Gastrocnemius medialis (tissue), 4 donors: ENCODE measurements at regions not wholly inside any gene's neighbourhood (a gene's known extent, or its start where the extent isn't known, plus 50 kb on each side); places are given as distances from the start of the nearest gene placed in this dataset.
"Not testable (repeated sequence)": the region's sequence is repeated elsewhere in the genome, so short reads cannot be mapped to it uniquely, and the experiment has no call there.

Experiments used
- ATAC-seq, 2 donors: fragments of 150-250 bp; one replicate each; pipeline ENCODE4 v1.9.1; 2016
- DNase-seq, 2 donors: peaks; one replicate each; pipeline ENCODE4 v3.0.0-alpha.2; 2019
- H3K27ac ChIP-seq, 4 donors: fragments of 200-600 bp; sonication (generic); 1 replicate in 1 of 4; 2 replicates in 3 of 4; pipeline ENCODE4 v1.5.1; 2016 to 2018; ENCODE audit warnings: mild to moderate bottlenecking in 2 of 4, moderate library complexity in 1 of 4
- H3K27me3 ChIP-seq, 3 donors: fragments of 200-600 bp; sonication (generic) in 2 of 3; 1 replicate in 1 of 3; 2 replicates in 2 of 3; pipeline versions ENCODE4 v1.5.1 to v1.6.0; 2016 to 2019; ENCODE audit warnings: mild to moderate bottlenecking in 1 of 3, moderate library complexity in 1 of 3
- H3K36me3 ChIP-seq, 2 donors: fragments of 200-600 bp; sonication (generic) in 1 of 2; one replicate each; pipeline ENCODE4 v1.5.1; 2017 to 2018
- H3K4me1 ChIP-seq, 2 donors: fragments of 200-600 bp; sonication (generic) in 1 of 2; one replicate each; pipeline ENCODE4 v1.5.1; 2016 to 2017; ENCODE audit warnings: mild to moderate bottlenecking in 2 of 2
- H3K4me3 ChIP-seq, 4 donors: fragments of 200-600 bp; sonication (generic) in 3 of 4; 1 replicate in 1 of 4; 2 replicates in 3 of 4; pipeline ENCODE4 v1.5.1; 2016 to 2019; ENCODE audit warnings: mild to moderate bottlenecking in 2 of 4
- H3K9me3 ChIP-seq, 3 donors: fragments of 200-600 bp; sonication (generic) in 2 of 3; 1 replicate in 1 of 3; 2 replicates in 2 of 3; pipeline ENCODE4 v1.5.1; 2016 to 2019
- POLR2A ChIP-seq, 2 donors: fragments of 450-650 bp; IDR thresholded peaks; one replicate each; pipeline ENCODE4 v1.6.1; 2017; ENCODE audit warnings: antibody characterized with exemption in 2 of 2, mild to moderate bottlenecking in 2 of 2, moderate library complexity in 2 of 2
- in situ Hi-C, 4 donors: fragments of 200-750 bp; cut with MboI; loops; one replicate each; pipeline versions ENCODE4 v1.15.0 to v1.8.0; 2017; ENCODE audit warnings: low sequenced_read_pairs in 4 of 4
- intact Hi-C: fragments of 100-400 bp; cut with DNase I; formaldehyde crosslinking; loops from one replicate; pipeline ENCODE4 v1.15.1; 2023; ENCODE audit warnings: low total_unique reads
- TF ChIP-seq, protein P1 (sequence below), 5 experiments: fragments of 450-650 bp in 3 of 5; fragments of 200-600 bp in 2 of 5; sonication (generic) in 2 of 5; IDR thresholded peaks in 4 of 5; conservative IDR thresholded peaks in 1 of 5; 1 replicate in 4 of 5; 2 replicates in 1 of 5; pipeline ENCODE4 v1.5.1; 2016 to 2019; ENCODE audit warnings: antibody characterized with exemption in 5 of 5, mild to moderate bottlenecking in 3 of 5, moderate library complexity in 3 of 5

- H3K27me3 ChIP-seq = no peaks in the 10 kb centered on the region
- DNase-seq (no peak), ATAC-seq (no peak)
- H3K9me3 ChIP-seq = no peaks in the 10 kb centered on the region
- H3K4me3 ChIP-seq = no peak overlapping the region
- in situ Hi-C loops = no loop called here
- TF ChIP-seq, protein P1, sequence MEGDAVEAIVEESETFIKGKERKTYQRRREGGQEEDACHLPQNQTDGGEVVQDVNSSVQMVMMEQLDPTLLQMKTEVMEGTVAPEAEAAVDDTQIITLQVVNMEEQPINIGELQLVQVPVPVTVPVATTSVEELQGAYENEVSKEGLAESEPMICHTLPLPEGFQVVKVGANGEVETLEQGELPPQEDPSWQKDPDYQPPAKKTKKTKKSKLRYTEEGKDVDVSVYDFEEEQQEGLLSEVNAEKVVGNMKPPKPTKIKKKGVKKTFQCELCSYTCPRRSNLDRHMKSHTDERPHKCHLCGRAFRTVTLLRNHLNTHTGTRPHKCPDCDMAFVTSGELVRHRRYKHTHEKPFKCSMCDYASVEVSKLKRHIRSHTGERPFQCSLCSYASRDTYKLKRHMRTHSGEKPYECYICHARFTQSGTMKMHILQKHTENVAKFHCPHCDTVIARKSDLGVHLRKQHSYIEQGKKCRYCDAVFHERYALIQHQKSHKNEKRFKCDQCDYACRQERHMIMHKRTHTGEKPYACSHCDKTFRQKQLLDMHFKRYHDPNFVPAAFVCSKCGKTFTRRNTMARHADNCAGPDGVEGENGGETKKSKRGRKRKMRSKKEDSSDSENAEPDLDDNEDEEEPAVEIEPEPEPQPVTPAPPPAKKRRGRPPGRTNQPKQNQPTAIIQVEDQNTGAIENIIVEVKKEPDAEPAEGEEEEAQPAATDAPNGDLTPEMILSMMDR (IDR thresholded peaks at IDR 0.05 in 4 of 5, conservative IDR thresholded peaks at IDR 0.05 in 1 of 5) = no peak
- no peak for TF ChIP-seq POLR2A (IDR thresholded peaks at IDR 0.05)
- no peaks in the 10 kb centered on the region for H3K4me1 ChIP-seq
- no peaks in the 10 kb centered on the region for H3K36me3 ChIP-seq
- intact Hi-C loops = no loop called here
- no peak overlapping the region for H3K27ac ChIP-seq
Observed at GRCh38 chr6:67467341-67467740, 1167.7 kb upstream of the ADGRB3 start.

- H3K36me3 ChIP-seq, H3K9me3 ChIP-seq, H3K4me1 ChIP-seq, H3K4me3 ChIP-seq, in situ Hi-C loops, intact Hi-C loops, H3K27ac ChIP-seq, ATAC-seq, H3K27me3 ChIP-seq, DNase-seq: not testable (repeated sequence)
Observed at GRCh38 chr6:67462725-67463124, 1172.4 kb upstream of the ADGRB3 start.

DNA sequence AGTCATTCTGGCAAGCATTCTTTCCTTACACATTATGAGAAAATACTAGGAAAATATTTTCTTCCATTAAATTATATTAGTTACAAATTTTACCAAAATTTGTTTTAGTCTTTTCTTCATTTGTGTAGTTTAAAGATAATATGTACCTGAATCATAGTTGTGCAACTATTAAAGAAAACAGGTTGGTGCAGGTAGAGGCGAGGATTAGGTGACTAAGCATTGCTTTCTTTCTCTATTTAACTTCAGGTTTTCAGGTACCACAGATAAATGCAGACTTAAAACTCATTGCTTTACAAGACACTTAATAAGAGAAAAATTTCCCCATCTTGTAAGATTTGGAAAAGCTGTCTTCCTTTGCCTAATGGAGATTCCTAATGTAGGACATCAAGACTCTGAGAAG lies 1175.5 kb upstream of the ADGRB3 start:
- no peak overlapping the region for H3K4me3 ChIP-seq
- intact Hi-C loops (no loop called here), in situ Hi-C loops (no loop called here)
- H3K36me3 ChIP-seq = no peaks in the 10 kb centered on the region
- DNase-seq (no peak), ATAC-seq (no peak)
- H3K27me3 ChIP-seq = no peaks in the 10 kb centered on the region
- no peak overlapping the region for H3K27ac ChIP-seq
- no peaks in the 10 kb centered on the region for H3K9me3 ChIP-seq
- no peaks in the 10 kb centered on the region for H3K4me1 ChIP-seq
- TF ChIP-seq POLR2A (IDR thresholded peaks at IDR 0.05) = no peak
- TF ChIP-seq, protein P1 (IDR thresholded peaks at IDR 0.05 in 4 of 5, conservative IDR thresholded peaks at IDR 0.05 in 1 of 5) = no peak

DNA sequence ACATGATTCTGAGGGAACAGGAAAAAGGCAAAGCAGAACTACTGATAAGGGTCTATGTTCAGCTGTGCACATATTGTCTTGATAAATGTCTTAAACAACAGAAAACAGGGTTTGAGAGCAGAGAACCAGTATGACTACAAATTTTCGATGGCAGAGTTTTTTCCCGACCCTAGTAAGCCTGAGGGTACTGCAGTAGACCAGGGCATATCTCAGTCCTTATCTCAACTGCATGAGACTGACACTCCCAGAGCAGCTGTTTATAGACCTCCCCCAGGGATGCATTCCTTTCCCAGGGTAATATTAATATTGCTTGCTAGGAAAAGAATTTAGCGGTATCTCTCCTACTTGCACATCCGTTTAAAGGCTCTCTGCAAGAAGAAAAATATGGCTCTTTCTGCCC lies 1176.8 kb upstream of the ADGRB3 start:
- TF ChIP-seq, protein P1 (IDR thresholded peaks at IDR 0.05 in 4 of 5, conservative IDR thresholded peaks at IDR 0.05 in 1 of 5) = no peak
- TF ChIP-seq POLR2A (IDR thresholded peaks at IDR 0.05) = no peak
- DNase-seq = no peak
- H3K4me1 ChIP-seq = no peaks in the 10 kb centered on the region
- H3K9me3 ChIP-seq = no peaks in the 10 kb centered on the region
- no peak for ATAC-seq
- H3K27me3 ChIP-seq = no peaks in the 10 kb centered on the region
- intact Hi-C loops (no loop called here), in situ Hi-C loops (no loop called here)
- no peaks in the 10 kb centered on the region for H3K36me3 ChIP-seq
- no peak overlapping the region for H3K27ac ChIP-seq
- H3K4me3 ChIP-seq = no peak overlapping the region

- ATAC-seq (no peak), DNase-seq (no peak)
- intact Hi-C loops (no loop called here), in situ Hi-C loops (no loop called here)
- no peaks in the 10 kb centered on the region for H3K4me1 ChIP-seq
- H3K4me3 ChIP-seq = no peak overlapping the region
- H3K36me3 ChIP-seq = no peaks in the 10 kb centered on the region
- H3K9me3 ChIP-seq = no peaks in the 10 kb centered on the region
- H3K27ac ChIP-seq = no peak overlapping the region
- TF ChIP-seq, protein P1 (IDR thresholded peaks at IDR 0.05 in 4 of 5, conservative IDR thresholded peaks at IDR 0.05 in 1 of 5) = no peak
- no peak for TF ChIP-seq POLR2A (IDR thresholded peaks at IDR 0.05)
- H3K27me3 ChIP-seq = no peaks in the 10 kb centered on the region
Observed at GRCh38 chr6:67451874-67452273, 1183.2 kb upstream of the ADGRB3 start.
